HG03439 (cell line): ENCODE measurements at regions not wholly inside any gene's neighbourhood (a gene's known extent, or its start where the extent isn't known, plus 50 kb on each side); places are given as distances from the start of the nearest gene placed in this dataset.
"Not testable (repeated sequence)": the region's sequence is repeated elsewhere in the genome, so short reads cannot be mapped to it uniquely, and the experiment has no call there.

Source experiments
- ATAC-seq: cut with Tn5 transposase; IDR thresholded peaks from one replicate; pipeline ENCODE4 v1.9.1; 2021; ENCODE audit warnings: mild to moderate bottlenecking, moderate library complexity; ENCODE audit not compliant: unreplicated experiment

GRCh38 chr12:97711392-97711791 lies 248.8 kb downstream of the RMST start:
- no peak for ATAC-seq

GRCh38 chr12:97713270-97713669 lies 250.7 kb downstream of the RMST start:
- ATAC-seq = no peak

- ATAC-seq = no peak
Measured at GRCh38 chr12:97714107-97714563, 251.5 kb downstream of the RMST start.

- ATAC-seq = no peak
Measured at GRCh38 chr12:97716356-97716755, 253.8 kb downstream of the RMST start.

- ATAC-seq = not testable (repeated sequence)
Measured at GRCh38 chr12:97723801-97724200, 261.2 kb downstream of the RMST start.

- no peak for ATAC-seq
Measured at GRCh38 chr12:97745406-97746101, 282.9 kb downstream of the RMST start.

- ATAC-seq = no peak
Measured at GRCh38 chr12:97748298-97748697, 285.7 kb downstream of the RMST start.

GRCh38 chr12:97751704-97752103 lies 289.1 kb downstream of the RMST start:
- ATAC-seq = no peak

GRCh38 chr12:97752129-97752528 lies 289.5 kb downstream of the RMST start:
- no peak for ATAC-seq

- ATAC-seq = no peak
Measured at GRCh38 chr12:97753332-97753731, 290.7 kb downstream of the RMST start.

GRCh38 chr12:97754306-97754705 lies 291.7 kb downstream of the RMST start:
- peak; percentile 50 for ATAC-seq

GRCh38 chr12:97756066-97756666 lies 293.6 kb downstream of the RMST start:
- ATAC-seq = no peak

- ATAC-seq = no peak
Measured at GRCh38 chr12:97756741-97757140, 294.1 kb downstream of the RMST start.

GRCh38 chr12:97757481-97758193 lies 295.0 kb downstream of the RMST start:
- ATAC-seq = no peak

- ATAC-seq = no peak
Measured at GRCh38 chr12:97758194-97758501, 295.5 kb downstream of the RMST start.

- ATAC-seq = no peak
Measured at GRCh38 chr12:97758586-97758985, 296.0 kb downstream of the RMST start.

- no peak for ATAC-seq
Measured at GRCh38 chr12:97760601-97761000, 298.0 kb downstream of the RMST start.

GRCh38 chr12:97763113-97763512 lies 300.5 kb downstream of the RMST start:
- no peak for ATAC-seq

GRCh38 chr12:97764700-97765099 lies 302.1 kb downstream of the RMST start:
- no peak for ATAC-seq

GRCh38 chr12:97767347-97767746 lies 304.7 kb downstream of the RMST start:
- no peak for ATAC-seq

GRCh38 chr12:97778111-97778510 lies 315.5 kb downstream of the RMST start:
- ATAC-seq = no peak

- no peak for ATAC-seq
Measured at GRCh38 chr12:97781342-97781741, 318.7 kb downstream of the RMST start.
